ENCODE measurements at regions not wholly inside any gene's neighbourhood (a gene's known extent, or its start where the extent isn't known, plus 50 kb on each side); places are given as distances from the start of the nearest gene placed in this dataset.

GRCh38 chr1:177629526-177629925, 340.3 kb downstream of the SEC16B start:
- DNase-seq (ENCODE audit: insufficient read length, low spot score): no peak
- FAIRE-seq: peak; percentile 93
- TF ChIP-seq CTCF (IDR thresholded peaks at IDR 0.05; ENCODE audit: insufficient read depth, missing control alignments): no peak

DNA sequence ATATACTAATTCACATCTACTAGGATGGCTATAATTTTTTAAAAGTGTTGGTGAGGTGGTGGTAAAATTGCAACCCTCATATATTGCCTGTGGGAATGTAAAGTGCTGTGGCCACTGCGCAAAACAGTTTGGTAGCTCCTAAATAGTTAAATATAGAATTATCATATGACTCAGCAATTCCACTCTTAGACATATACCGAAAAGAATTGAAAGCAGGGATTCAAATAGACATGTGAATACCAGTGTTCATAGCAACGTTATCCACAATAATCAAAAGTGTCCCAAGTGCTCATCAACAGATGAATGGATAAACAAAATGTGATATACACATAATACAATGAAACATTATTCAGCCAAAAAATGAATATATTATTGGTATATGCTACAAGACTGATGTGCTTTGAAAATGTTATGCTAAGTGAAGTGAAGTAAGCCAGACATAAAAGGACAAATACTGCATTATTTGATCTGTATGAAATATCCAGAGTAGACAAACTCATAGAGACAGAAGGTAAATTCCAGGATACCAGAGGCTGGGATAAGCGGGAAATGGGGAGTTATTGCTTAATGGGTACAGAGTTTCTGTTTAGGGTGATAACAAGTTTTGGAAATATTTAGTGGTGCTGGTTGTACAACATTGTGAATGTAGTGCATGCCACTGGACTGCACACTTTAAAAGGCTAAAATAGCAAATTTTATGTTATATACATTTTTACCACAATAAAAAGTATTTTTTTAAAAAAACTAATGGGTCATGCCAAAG, 342.5 kb downstream of the SEC16B start:
- peak; percentile 88 for FAIRE-seq

DNA sequence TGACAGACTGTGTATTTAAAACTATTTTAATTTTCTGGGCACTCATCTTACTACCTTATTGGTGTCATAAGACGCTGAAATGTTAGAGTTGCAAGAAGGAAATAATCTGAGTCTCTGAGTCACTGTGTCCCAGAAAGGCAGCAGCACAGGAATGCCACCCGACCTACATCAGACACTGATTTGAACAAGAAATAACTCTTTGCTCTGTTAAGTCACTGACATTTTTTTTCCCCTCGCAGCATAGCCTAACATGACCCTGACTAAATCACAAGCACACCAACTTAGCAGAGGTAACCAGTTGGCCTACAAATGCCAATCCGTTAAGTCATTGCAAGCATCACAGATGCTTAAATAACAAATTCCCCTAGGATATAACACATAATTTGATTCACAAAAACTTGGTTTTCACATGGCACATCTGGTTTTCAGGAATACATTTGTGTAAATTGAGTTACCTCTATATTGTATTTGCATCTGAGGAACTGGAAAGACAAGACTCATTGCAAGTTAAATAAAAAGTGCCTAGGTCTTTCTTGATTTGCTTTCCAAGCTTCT, 349.1 kb downstream of the SEC16B start:
- peak; percentile 56 for FAIRE-seq
- DNase-seq (ENCODE audit: insufficient read length, low spot score): no peak

More for the DNA sequence above, 342.5 kb downstream of the SEC16B start:
- no peak for DNase-seq (ENCODE audit: insufficient read length, low spot score)
- no peak for TF ChIP-seq CTCF (IDR thresholded peaks at IDR 0.05; ENCODE audit: insufficient read depth, missing control alignments)

GRCh38 chr1:177615251-177615650, 354.6 kb downstream of the SEC16B start:
- no peak for DNase-seq (ENCODE audit: insufficient read length, low spot score)
- no peak for TF ChIP-seq CTCF (IDR thresholded peaks at IDR 0.05; ENCODE audit: insufficient read depth, missing control alignments)
- peak; percentile 85 for FAIRE-seq

More for the DNA sequence above, 349.1 kb downstream of the SEC16B start:
- no peak for TF ChIP-seq CTCF (IDR thresholded peaks at IDR 0.05; ENCODE audit: insufficient read depth, missing control alignments)

GRCh38 chr1:177611402-177611801, 358.5 kb downstream of the SEC16B start:
- no peak for TF ChIP-seq CTCF (IDR thresholded peaks at IDR 0.05; ENCODE audit: insufficient read depth, missing control alignments)

GRCh38 chr1:177609953-177610352, 359.9 kb downstream of the SEC16B start:
- no peak for TF ChIP-seq CTCF (IDR thresholded peaks at IDR 0.05; ENCODE audit: insufficient read depth, missing control alignments)
- no peak for FAIRE-seq
- no peak for DNase-seq (ENCODE audit: insufficient read length, low spot score)

More at GRCh38 chr1:177611402-177611801, 358.5 kb downstream of the SEC16B start:
- FAIRE-seq (no peak), DNase-seq (ENCODE audit: insufficient read length, low spot score) (no peak)

GRCh38 chr1:177600936-177601335, 368.9 kb downstream of the SEC16B start:
- no peak for TF ChIP-seq CTCF (IDR thresholded peaks at IDR 0.05; ENCODE audit: insufficient read depth, missing control alignments)
- FAIRE-seq: peak; percentile 21
- DNase-seq (ENCODE audit: insufficient read length, low spot score): no peak
